ENCODE measurements at regions not wholly inside any gene's neighbourhood (a gene's known extent, or its start where the extent isn't known, plus 50 kb on each side); places are given as distances from the start of the nearest gene placed in this dataset.

- DNase-seq = no peak
These were observed 568.5 kb downstream of the UTRN start for GRCh38 chr6:144853603-144854002.

- DNase-seq = no peak
These were observed 569.5 kb downstream of the UTRN start for GRCh38 chr6:144854654-144855053.

GRCh38 chr6:144855375-144855774, 570.2 kb downstream of the UTRN start:
- no peak for DNase-seq

- DNase-seq = no peak
These were observed 570.8 kb downstream of the UTRN start for GRCh38 chr6:144855812-144856531.

GRCh38 chr6:144856622-144857021, 571.5 kb downstream of the UTRN start:
- DNase-seq = no peak

- no peak for DNase-seq
These were observed 572.0 kb downstream of the UTRN start for GRCh38 chr6:144857086-144857485.

GRCh38 chr6:144862769-144863168, 577.6 kb downstream of the UTRN start:
- no peak for DNase-seq

GRCh38 chr6:144867761-144868160, 582.6 kb downstream of the UTRN start:
- no peak for DNase-seq

- DNase-seq = no peak
These were observed 585.6 kb downstream of the UTRN start for GRCh38 chr6:144870782-144871181.

- no peak for DNase-seq
These were observed 588.7 kb downstream of the UTRN start for GRCh38 chr6:144873623-144874378.

- no peak for DNase-seq
These were observed 591.6 kb downstream of the UTRN start for GRCh38 chr6:144876689-144877088.

GRCh38 chr6:144877118-144877517, 592.0 kb downstream of the UTRN start:
- no peak for DNase-seq

GRCh38 chr6:144878577-144878976, 593.4 kb downstream of the UTRN start:
- DNase-seq = no peak

- DNase-seq = no peak
These were observed 594.3 kb downstream of the UTRN start for GRCh38 chr6:144879436-144879835.

GRCh38 chr6:144882425-144882824, 597.3 kb downstream of the UTRN start:
- no peak for DNase-seq

- no peak for DNase-seq
These were observed 598.8 kb downstream of the UTRN start for GRCh38 chr6:144883915-144884314.

GRCh38 chr6:144885817-144886216, 600.7 kb downstream of the UTRN start:
- no peak for DNase-seq

GRCh38 chr6:144886682-144887081, 601.5 kb downstream of the UTRN start:
- DNase-seq = no peak

- DNase-seq = no peak
These were observed 603.5 kb downstream of the UTRN start for GRCh38 chr6:144888621-144889020.

- no peak for DNase-seq
These were observed 608.6 kb downstream of the UTRN start for GRCh38 chr6:144893680-144894151.

GRCh38 chr6:144894240-144894639, 609.1 kb downstream of the UTRN start:
- no peak for DNase-seq

- DNase-seq = no peak
These were observed 610.5 kb downstream of the UTRN start for GRCh38 chr6:144895313-144896278.

- no peak for DNase-seq
These were observed 611.2 kb downstream of the UTRN start for GRCh38 chr6:144896289-144896688.
